Fibroblast of mammary gland (primary cell): ENCODE measurements at regions not wholly inside any gene's neighbourhood (a gene's known extent, or its start where the extent isn't known, plus 50 kb on each side); places are given as distances from the start of the nearest gene placed in this dataset.

Experiments
- DNase-seq: peaks from one replicate; pipeline ENCODE4 v3.0.0-alpha.2; 2010; ENCODE audit warnings: low read depth
- H3K4me3 ChIP-seq: 2 replicates; pipeline ENCODE4 v1.5.1; 2011; ENCODE audit warnings: low read depth, mild to moderate bottlenecking, low read length, moderate library complexity; ENCODE audit not compliant: control insufficient read depth
- CTCF ChIP-seq: conservative IDR thresholded peaks from 2 replicates; pipeline ENCODE4 v1.5.1; 2011; ENCODE audit warnings: low read depth, low read length, inconsistent platforms; ENCODE audit not compliant: control insufficient read depth, insufficient read depth

GRCh38 chr2:66762761-66763160 is 327.8 kb downstream of the MEIS1 start:
- no peak overlapping the region for H3K4me3 ChIP-seq
- no peak for DNase-seq
- TF ChIP-seq CTCF, result no peak

- no peak for DNase-seq
- TF ChIP-seq CTCF, result no peak
- no peak overlapping the region for H3K4me3 ChIP-seq
Observed at GRCh38 chr2:66766582-66766981, 331.7 kb downstream of the MEIS1 start.

- no peak for TF ChIP-seq CTCF
- peak; percentile 16 for DNase-seq
- no peak overlapping the region for H3K4me3 ChIP-seq
Observed at GRCh38 chr2:66771359-66771976, 336.5 kb downstream of the MEIS1 start.

- no peak overlapping the region for H3K4me3 ChIP-seq
- TF ChIP-seq CTCF, result peak; percentile 21
- peak; percentile 8 for DNase-seq
Observed at GRCh38 chr2:66772618-66773017, 337.7 kb downstream of the MEIS1 start.

- H3K4me3 ChIP-seq, result no peak overlapping the region
- no peak for DNase-seq
- no peak for TF ChIP-seq CTCF
Observed at GRCh38 chr2:66775730-66776422, 341.0 kb downstream of the MEIS1 start.

GRCh38 chr2:66781804-66782203 is 346.9 kb downstream of the MEIS1 start:
- no peak for DNase-seq
- TF ChIP-seq CTCF, result no peak
- H3K4me3 ChIP-seq, result no peak overlapping the region
